ENCODE measurements at regions not wholly inside any gene's neighbourhood (a gene's known extent, or its start where the extent isn't known, plus 50 kb on each side); places are given as distances from the start of the nearest gene placed in this dataset.

DNA sequence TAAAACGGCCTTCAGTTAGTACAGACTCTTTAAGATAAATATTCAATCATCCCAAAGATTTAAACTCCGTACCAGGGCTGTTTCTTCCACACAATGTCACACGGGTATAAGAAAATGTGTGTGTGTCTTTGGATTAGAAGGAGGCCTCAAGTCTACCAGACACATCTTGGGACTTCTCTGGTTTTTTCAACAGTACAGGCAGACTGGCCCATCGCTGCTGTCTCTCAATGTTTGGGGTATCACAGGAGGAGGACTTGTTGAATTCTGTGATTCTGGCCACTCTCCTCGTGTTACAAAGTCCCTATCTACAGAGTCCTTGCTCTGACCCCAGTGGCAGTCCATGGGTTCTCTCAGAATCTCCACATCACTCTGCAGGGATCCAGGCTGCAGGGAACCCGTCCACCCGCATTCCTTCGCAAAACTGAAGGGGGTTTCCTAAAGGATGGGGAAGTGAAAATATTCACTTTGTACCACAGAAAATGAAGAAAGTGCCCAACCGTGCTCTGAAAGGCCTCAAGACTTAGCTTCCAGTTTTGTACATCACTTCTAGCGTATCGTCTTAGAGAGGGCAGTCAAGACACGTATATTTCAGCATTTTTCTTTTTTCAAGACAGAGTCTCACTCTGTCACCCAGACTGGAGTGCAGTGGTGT lies 373.2 kb downstream of the NPIPA8 start:
- TF ChIP-seq EZH2phosphoT487 (IDR thresholded peaks at IDR 0.05; ENCODE audit: low read length): no peak
- TF ChIP-seq EZH2 (optimal IDR thresholded peaks at IDR 0.05; ENCODE audit: low read depth, low read length): no peak

All from MM.1S (cell line).